Activated CD4-positive, alpha-beta memory T cell treated with anti-CD3 and anti-CD28 coated beads for 36 hours (primary cell): ENCODE measurements at regions not wholly inside any gene's neighbourhood (a gene's known extent, or its start where the extent isn't known, plus 50 kb on each side); places are given as distances from the start of the nearest gene placed in this dataset.

Source experiments
- CTCF ChIA-PET: fragments of 350-600 bp; sonication (Branson Sonifier 250); formaldehyde crosslinking; loops from one replicate; lab custom pipeline; 2021; ENCODE audit warnings: antibody characterized with exemption, inconsistent platforms; lab: Charles Lee
- POLR2A ChIA-PET: fragments of 350-600 bp; sonication (Branson Sonifier 250); formaldehyde crosslinking; loops from one replicate; lab custom pipeline; 2021; ENCODE audit warnings: antibody characterized with exemption; lab: Charles Lee
- DNase-seq: peaks from one replicate; pipeline ENCODE4 v3.0.0-alpha.2; 2020
- H3K27ac Mint-ChIP-seq: one replicate; pipeline ENCODE4 v1.8.0; 2021; ENCODE audit warnings: mixed read lengths
- H3K27me3 Mint-ChIP-seq: one replicate; pipeline ENCODE4 v1.8.0; 2021; ENCODE audit warnings: mixed read lengths
- H3K36me3 Mint-ChIP-seq: one replicate; pipeline ENCODE4 v1.8.0; 2021; ENCODE audit warnings: mixed read lengths
- H3K4me1 Mint-ChIP-seq: one replicate; pipeline ENCODE4 v1.8.0; 2021; ENCODE audit warnings: low read depth, mixed read lengths
- H3K4me3 Mint-ChIP-seq: one replicate; pipeline ENCODE4 v1.8.0; 2021; ENCODE audit warnings: mild to moderate bottlenecking, mixed read lengths
- H3K9me3 Mint-ChIP-seq: one replicate; pipeline ENCODE4 v1.8.0; 2021; ENCODE audit warnings: mixed read lengths
- intact Hi-C: fragments of 100-400 bp; cut with micrococcal nuclease; formaldehyde crosslinking; loops from one replicate; pipeline ENCODE4 v1.15.1; 2023

DNA sequence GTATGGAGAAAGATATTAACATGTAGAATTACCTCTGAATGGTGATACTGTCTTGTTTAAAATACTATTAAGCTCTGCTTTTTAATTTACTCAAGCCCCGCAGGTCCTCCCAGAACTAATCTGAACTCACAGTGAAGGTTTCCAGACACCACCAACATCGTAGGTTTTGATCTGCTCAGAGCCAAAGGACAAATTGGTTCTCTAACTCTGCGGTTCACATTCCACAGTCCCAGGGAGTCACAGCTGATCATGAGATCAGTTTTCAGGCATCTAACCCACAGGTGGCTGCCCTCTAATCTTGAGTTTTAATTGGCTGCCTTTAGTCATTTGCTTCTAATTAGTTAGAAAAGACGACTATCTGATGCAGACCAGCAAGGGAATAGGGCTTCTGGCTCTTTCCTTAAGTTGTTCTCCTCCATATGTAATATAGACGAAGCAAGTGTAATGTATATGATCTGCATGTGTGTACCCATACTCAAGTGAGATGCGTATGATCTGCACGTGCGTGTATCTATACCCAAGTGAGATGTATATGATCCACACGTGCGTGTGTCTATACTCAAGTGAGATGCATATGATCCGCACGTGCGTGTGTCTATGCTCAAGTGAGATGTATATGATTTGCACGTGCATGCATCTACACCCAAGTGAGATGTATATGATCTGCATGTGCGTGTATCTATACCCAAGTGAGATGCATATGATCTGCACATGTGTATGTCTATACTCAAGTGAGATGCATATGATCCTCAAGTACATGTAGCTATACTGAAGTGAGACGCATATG is 331.5 kb upstream of the NPVF start:
- Mint-ChIP-seq H3K36me3 (no peaks in the 10 kb centered on the region), H3K9me3 (no peaks in the 10 kb centered on the region), H3K4me3 (no peak overlapping the region), H3K4me1 (peaks cover 5% of the 10 kb centered on the region), H3K27ac (no peak overlapping the region), H3K27me3 (peaks cover 3% of the 10 kb centered on the region)
- intact Hi-C loops: no loop called here
- DNase-seq: no peak
- ChIA-PET POLR2A (no interaction called here), CTCF (interaction anchor here (4.0 kb wide), 1 partner anchor 300 kb away, joined by 23 read pairs; no protein-coding TSS in a partner anchor)

DNA sequence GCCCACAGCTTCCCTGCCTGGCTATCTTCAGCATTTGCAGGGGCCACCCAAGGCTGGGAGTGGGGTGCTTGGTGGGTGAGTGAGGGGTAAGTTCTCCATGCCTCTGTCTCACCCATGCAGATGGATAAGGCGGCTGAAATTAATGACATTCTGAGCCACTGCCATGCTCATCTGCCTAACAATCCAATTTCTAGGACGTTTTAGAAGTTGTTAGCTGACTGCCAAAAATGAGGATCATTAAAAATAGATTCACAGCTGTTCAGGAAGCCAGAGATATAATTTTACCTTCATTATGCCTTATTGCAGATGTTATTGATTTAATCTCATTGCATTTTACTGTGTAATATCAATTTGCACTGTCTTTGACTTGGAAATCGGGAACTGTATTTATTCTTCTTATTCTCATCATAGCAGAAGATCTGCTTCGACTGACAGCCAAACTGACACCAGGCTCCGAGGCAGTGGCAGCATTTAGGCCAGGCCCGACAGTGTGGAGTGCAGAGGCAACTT is 334.4 kb upstream of the NPVF start:
- intact Hi-C loops: no loop called here
- no peaks in the 10 kb centered on the region for H3K9me3 Mint-ChIP-seq
- H3K27ac Mint-ChIP-seq: no peak overlapping the region

DNA sequence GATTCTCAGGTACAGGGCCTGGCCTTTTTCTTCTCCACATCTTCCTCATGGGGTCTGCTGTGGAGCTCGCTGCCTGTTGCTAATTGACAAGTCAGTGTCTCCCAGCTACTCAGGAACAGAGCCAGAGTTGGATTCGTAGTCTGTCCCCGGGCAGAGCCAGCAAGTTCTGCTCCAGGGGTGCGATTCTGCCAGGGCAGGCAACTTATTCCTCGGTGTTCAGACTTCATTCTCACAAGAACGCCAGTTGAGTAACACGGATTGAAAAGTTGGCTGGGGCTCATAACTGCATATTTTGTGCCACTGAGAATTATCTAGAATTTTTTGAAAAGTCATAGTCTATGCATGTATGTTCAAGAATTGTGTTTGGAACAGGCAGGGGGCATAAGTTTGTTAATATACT is 336.7 kb upstream of the NPVF start:
- Mint-ChIP-seq H3K9me3 (no peaks in the 10 kb centered on the region), H3K4me3 (no peak overlapping the region), H3K36me3 (no peaks in the 10 kb centered on the region), H3K4me1 (peaks cover 2% of the 10 kb centered on the region), H3K27me3 (peaks cover 3% of the 10 kb centered on the region), H3K27ac (no peak overlapping the region)
- POLR2A ChIA-PET: no interaction called here
- no peak for DNase-seq
- CTCF ChIA-PET: interaction anchor here (0.7 to 7.6 kb wide), 22 partner anchors 9 to 1529 kb away, joined by 3 to 180 read pairs (median 4); no protein-coding TSS in a partner anchor
- intact Hi-C loops: no loop called here

More for the DNA sequence above, 334.4 kb upstream of the NPVF start:
- DNase-seq: no peak
- no peak overlapping the region for H3K4me3 Mint-ChIP-seq
- CTCF ChIA-PET: interaction anchor here (4.0 kb wide), 1 partner anchor 303 kb away, joined by 23 read pairs; no protein-coding TSS in a partner anchor
- POLR2A ChIA-PET: no interaction called here
- no peaks in the 10 kb centered on the region for H3K36me3 Mint-ChIP-seq
- H3K27me3 Mint-ChIP-seq: peaks cover 3% of the 10 kb centered on the region
- H3K4me1 Mint-ChIP-seq: peaks cover 2% of the 10 kb centered on the region

DNA sequence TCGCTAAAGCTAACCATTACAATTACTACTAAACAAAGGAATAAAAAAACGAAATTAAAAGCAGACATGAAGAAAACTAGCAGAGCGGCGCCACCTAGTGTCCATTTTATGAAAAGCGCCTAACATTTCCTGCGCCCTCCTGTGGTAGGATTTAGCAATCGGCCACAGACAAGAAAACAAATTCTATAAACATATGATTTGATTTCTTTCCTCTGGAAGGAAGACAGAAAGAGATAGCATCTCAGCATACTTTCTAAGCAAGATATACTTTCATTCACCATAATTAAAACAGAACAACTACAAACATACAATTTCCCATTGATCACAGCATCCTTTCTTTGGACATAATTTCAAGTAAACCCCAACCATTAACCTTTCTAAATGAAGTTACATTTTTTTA is 337.7 kb upstream of the NPVF start:
- peak; percentile 76 for DNase-seq
- ChIA-PET CTCF (interaction anchor here (0.6 to 7.6 kb wide), 25 partner anchors 9 to 376 kb away, joined by 3 to 180 read pairs (median 5); no protein-coding TSS in a partner anchor), POLR2A (no interaction called here)
- Mint-ChIP-seq H3K27ac (no peak overlapping the region), H3K4me3 (no peak overlapping the region), H3K36me3 (no peaks in the 10 kb centered on the region), H3K9me3 (no peaks in the 10 kb centered on the region), H3K4me1 (peaks cover 2% of the 10 kb centered on the region), H3K27me3 (peaks cover 3% of the 10 kb centered on the region)
- intact Hi-C loops: loop anchor here (1.0 kb wide), 3 partner anchors 175 to 307 kb away; no protein-coding TSS in a partner anchor

DNA sequence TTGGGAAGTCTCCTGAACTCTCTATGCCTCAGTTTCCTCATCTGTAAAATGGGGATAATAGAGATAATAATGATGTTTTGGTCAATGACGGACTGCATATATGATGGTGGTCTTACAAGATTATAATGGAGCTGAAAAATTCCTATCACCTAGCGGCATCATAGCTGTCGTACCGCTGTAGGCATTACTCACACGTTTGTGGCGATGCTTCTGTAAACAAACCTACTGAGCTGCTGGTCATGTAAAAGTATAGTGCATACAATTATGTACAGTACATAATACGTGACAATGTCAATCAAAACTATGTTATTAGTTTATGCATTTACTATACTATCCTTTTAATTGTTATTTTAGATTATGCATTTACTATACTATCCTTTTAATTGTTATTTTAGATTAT is 339.1 kb upstream of the NPVF start:
- no peak for DNase-seq
- POLR2A ChIA-PET: no interaction called here
- H3K27me3 Mint-ChIP-seq: no peaks in the 10 kb centered on the region
- CTCF ChIA-PET: interaction anchor here (0.8 to 7.6 kb wide), 11 partner anchors 11 to 309 kb away, joined by 3 to 180 read pairs (median 7); no protein-coding TSS in a partner anchor
- intact Hi-C loops: no loop called here
- H3K9me3 Mint-ChIP-seq: no peaks in the 10 kb centered on the region
- H3K4me1 Mint-ChIP-seq: peaks cover 2% of the 10 kb centered on the region
- H3K36me3 Mint-ChIP-seq: no peaks in the 10 kb centered on the region
- H3K4me3 Mint-ChIP-seq: no peak overlapping the region
- no peak overlapping the region for H3K27ac Mint-ChIP-seq

DNA sequence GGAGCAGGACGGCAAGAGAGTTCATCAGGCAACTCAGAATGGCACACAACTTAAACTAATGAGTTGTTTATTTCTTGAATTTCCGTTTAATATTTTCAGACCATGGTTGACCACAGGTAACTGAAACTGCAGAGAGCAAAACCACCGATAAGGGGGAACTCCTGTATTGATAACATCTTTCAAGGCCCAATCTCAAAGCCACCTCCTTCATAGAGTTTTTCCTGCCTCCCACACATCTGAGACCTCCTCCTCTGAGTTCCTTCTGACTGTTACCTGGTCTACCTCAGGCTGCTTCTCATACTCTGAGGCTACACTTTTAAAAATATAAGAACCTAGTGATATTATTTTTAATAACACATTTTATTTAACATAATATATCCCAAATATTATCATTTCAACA is 341.5 kb upstream of the NPVF start:
- no peaks in the 10 kb centered on the region for H3K9me3 Mint-ChIP-seq
- H3K27ac Mint-ChIP-seq: no peak overlapping the region
- H3K4me3 Mint-ChIP-seq: no peak overlapping the region
- ChIA-PET CTCF (interaction anchor here (0.7 to 7.6 kb wide), 6 partner anchors 10 to 312 kb away, joined by 3 to 180 read pairs (median 4); no protein-coding TSS in a partner anchor), POLR2A (no interaction called here)
- H3K36me3 Mint-ChIP-seq: no peaks in the 10 kb centered on the region
- peaks cover 2% of the 10 kb centered on the region for H3K4me1 Mint-ChIP-seq
- no peak for DNase-seq
- intact Hi-C loops: no loop called here
- peaks cover 4% of the 10 kb centered on the region for H3K27me3 Mint-ChIP-seq

DNA sequence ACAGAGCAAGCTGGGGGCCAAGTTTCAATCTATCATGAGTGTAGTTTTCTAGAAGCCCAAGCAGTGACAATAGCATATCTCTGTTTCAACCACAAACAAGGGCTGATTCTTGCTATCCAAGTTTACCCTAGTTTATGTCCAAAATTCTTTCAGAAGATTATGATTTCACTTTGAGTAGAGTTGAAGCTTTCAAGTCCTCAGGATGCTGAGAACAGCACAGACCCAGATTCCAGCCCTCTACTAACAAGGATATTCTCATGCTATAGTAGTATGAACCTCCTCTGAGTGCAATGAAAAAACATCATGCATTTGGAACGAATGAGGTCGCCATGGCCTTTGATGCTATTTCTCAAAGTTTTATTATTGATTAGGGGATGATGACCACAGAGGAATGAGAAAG is 344.1 kb upstream of the NPVF start:
- no peaks in the 10 kb centered on the region for H3K9me3 Mint-ChIP-seq
- POLR2A ChIA-PET: no interaction called here
- no peaks in the 10 kb centered on the region for H3K4me1 Mint-ChIP-seq

DNA sequence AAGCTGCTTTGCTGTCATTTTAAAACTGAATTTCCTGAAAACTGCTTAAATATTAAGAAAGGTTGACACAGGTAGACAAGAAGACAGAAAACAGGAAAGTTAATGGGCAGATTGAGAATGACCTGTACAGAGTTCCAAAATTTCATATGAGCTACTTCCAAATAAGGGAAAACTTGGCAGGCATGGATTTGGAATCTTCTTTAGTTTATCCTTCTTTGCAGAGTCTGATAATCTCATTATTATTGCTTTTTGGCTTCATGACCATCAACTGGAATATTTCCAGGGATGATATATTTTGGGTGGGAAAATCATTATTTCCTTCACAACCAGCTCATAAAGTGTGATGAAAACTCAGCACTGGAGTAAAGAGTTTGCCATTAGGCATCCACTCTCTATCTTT is 346.5 kb upstream of the NPVF start:
- Mint-ChIP-seq H3K9me3 (no peaks in the 10 kb centered on the region), H3K36me3 (no peaks in the 10 kb centered on the region), H3K27ac (no peak overlapping the region), H3K4me1 (no peaks in the 10 kb centered on the region), H3K4me3 (no peak overlapping the region), H3K27me3 (peaks cover 4% of the 10 kb centered on the region)
- intact Hi-C loops: no loop called here
- CTCF ChIA-PET: interaction anchor here (1.0 to 2.1 kb wide), 4 partner anchors 9 to 315 kb away, joined by 3 to 16 read pairs (median 4); no protein-coding TSS in a partner anchor
- no peak for DNase-seq
- POLR2A ChIA-PET: no interaction called here

More for the DNA sequence above, 344.1 kb upstream of the NPVF start:
- H3K27ac Mint-ChIP-seq: no peak overlapping the region
- DNase-seq: no peak
- peaks cover 4% of the 10 kb centered on the region for H3K27me3 Mint-ChIP-seq
- H3K4me3 Mint-ChIP-seq: no peak overlapping the region
- H3K36me3 Mint-ChIP-seq: no peaks in the 10 kb centered on the region
- intact Hi-C loops: no loop called here
- CTCF ChIA-PET: interaction anchor here (1.4 kb wide), 1 partner anchor 312 kb away, joined by 3 read pairs; no protein-coding TSS in a partner anchor

DNA sequence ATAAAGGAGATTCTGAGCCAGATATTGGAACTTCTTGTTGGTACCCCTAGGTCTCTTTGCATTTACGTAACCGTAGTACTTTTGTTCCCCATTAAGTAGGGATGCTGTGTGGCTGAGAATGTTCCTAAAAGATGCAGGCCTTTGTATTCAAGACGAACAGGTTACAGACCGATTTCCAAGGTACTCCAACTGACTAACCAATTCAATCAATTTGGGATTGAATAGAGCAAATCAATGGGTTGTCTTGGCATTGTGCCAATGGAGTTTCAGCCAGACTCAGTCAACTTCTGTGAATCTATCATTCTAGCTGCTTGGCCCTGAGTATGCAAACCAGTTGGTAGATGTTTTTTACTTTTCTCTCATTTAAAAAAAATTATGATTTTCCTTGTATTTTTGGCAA is 347.3 kb upstream of the NPVF start:
- intact Hi-C loops: no loop called here
- ChIA-PET POLR2A (no interaction called here), CTCF (interaction anchor here (1.3 to 2.1 kb wide), 2 partner anchors 10 to 276 kb away, joined by 3 to 16 read pairs; no protein-coding TSS in a partner anchor)
- no peaks in the 10 kb centered on the region for H3K4me1 Mint-ChIP-seq
- H3K36me3 Mint-ChIP-seq: no peaks in the 10 kb centered on the region
- peaks cover 4% of the 10 kb centered on the region for H3K27me3 Mint-ChIP-seq
- no peak for DNase-seq
- H3K9me3 Mint-ChIP-seq: no peaks in the 10 kb centered on the region
- H3K27ac Mint-ChIP-seq: no peak overlapping the region
- H3K4me3 Mint-ChIP-seq: no peak overlapping the region

DNA sequence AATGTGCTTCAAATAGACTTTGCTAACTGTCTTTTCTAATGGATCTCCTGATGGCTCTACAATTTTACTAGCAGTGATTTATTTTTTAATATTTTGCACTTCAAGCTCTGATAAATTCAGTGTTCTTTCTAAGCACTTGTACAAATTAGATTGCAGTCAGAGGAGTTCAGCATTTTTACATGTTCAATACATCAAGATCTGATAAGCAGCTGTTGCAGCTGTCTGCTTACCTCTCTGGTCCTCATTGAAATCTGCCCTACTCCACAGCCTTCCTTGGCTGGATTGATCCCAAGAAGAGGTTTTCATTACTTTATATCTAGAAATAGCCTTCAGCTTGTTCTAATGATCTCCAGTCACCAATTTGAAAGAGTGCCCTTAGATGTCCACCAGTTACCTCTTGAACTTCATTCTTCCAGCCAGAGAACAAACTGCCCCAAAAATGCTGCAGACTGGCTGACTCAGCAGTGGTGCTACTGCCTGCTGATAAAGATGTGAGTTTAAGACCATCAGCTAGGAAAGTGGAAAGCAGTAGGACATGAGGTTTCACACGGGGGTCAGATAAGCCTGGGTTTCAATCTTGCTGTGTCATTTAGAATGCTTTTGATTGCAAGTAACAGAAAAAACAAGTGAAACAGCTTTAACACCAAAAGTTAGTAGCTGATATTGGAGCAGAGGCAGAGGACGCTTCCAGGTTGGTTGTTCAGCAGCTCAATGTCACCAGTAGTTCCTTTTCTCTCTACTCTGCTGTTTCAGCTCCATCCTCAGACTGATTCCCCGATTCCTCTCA is 350.9 kb upstream of the NPVF start:
- CTCF ChIA-PET: interaction anchor here (1.1 to 2.6 kb wide), 3 partner anchors 8 to 12 kb away, joined by 3 to 21 read pairs (median 3); no protein-coding TSS in a partner anchor
- Mint-ChIP-seq H3K4me3 (no peak overlapping the region), H3K27me3 (no peaks in the 10 kb centered on the region), H3K9me3 (no peaks in the 10 kb centered on the region), H3K4me1 (no peaks in the 10 kb centered on the region), H3K27ac (no peak overlapping the region), H3K36me3 (no peaks in the 10 kb centered on the region)
- POLR2A ChIA-PET: no interaction called here
- DNase-seq: no peak
- intact Hi-C loops: no loop called here

DNA sequence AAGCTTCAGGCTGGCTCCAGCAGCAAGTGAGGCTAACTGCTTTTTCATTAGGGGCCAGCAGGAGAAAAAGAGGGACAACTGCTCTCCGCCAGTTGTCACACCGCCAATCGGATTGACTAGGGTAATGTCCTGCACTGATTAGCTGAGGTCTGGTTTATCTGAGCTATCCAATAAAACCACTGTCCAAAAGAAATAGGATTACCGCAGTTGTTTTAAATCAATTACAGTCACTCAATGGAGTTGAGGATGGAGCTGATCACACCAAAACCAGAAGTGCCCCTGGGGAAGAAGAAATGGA is 351.4 kb upstream of the NPVF start:
- Mint-ChIP-seq H3K9me3 (no peaks in the 10 kb centered on the region), H3K4me1 (no peaks in the 10 kb centered on the region), H3K36me3 (no peaks in the 10 kb centered on the region), H3K27ac (no peak overlapping the region), H3K27me3 (no peaks in the 10 kb centered on the region), H3K4me3 (no peak overlapping the region)
- intact Hi-C loops: no loop called here
- no peak for DNase-seq
- ChIA-PET CTCF (interaction anchor here (1.1 to 2.6 kb wide), 2 partner anchors 9 to 13 kb away, joined by 3 to 21 read pairs; no protein-coding TSS in a partner anchor), POLR2A (no interaction called here)

DNA sequence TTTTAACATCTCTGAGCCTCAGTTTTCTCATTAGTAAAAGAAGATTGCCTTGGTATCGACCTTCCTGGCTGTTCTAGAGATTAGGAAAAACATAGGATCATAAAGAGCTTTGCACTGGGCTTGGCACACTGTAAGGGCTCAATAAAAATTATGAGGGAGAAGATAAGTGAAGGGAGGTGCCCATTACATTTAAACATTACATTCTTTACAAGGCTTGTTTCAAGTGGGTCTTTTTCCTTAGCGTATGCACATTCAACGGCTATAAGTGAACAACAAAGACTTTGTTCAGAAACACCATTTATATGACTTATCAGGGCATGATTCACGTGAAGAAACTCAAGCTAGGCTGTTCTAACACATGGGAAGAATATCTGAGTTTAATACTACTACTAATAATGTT is 351.9 kb upstream of the NPVF start:
- Mint-ChIP-seq H3K9me3 (no peaks in the 10 kb centered on the region), H3K27me3 (no peaks in the 10 kb centered on the region), H3K27ac (no peak overlapping the region), H3K4me1 (no peaks in the 10 kb centered on the region), H3K4me3 (no peak overlapping the region), H3K36me3 (no peaks in the 10 kb centered on the region)
- intact Hi-C loops: no loop called here
- POLR2A ChIA-PET: no interaction called here
- CTCF ChIA-PET: interaction anchor here (1.1 to 2.6 kb wide), 2 partner anchors 9 to 13 kb away, joined by 3 to 21 read pairs; no protein-coding TSS in a partner anchor
- no peak for DNase-seq
